Testis (tissue), 2 donors: ENCODE measurements at regions not wholly inside any gene's neighbourhood (a gene's known extent, or its start where the extent isn't known, plus 50 kb on each side); places are given as distances from the start of the nearest gene placed in this dataset.

Experiments used
- POLR2A ChIP-seq: fragments of 450-650 bp; IDR thresholded peaks from one replicate; pipeline ENCODE4 v1.6.1; 2017; ENCODE audit warnings: antibody characterized with exemption, mild to moderate bottlenecking, moderate library complexity
- TF ChIP-seq, protein P1 (sequence below), 3 experiments: fragments of 450-650 bp in 2 of 3; fragments of 200-600 bp in 1 of 3; sonication (generic) in 1 of 3; IDR thresholded peaks; one replicate each; pipeline ENCODE4 v1.5.1; 2016 to 2019; ENCODE audit warnings: antibody characterized with exemption in 3 of 3, mild to moderate bottlenecking in 2 of 3, moderate library complexity in 1 of 3

DNA sequence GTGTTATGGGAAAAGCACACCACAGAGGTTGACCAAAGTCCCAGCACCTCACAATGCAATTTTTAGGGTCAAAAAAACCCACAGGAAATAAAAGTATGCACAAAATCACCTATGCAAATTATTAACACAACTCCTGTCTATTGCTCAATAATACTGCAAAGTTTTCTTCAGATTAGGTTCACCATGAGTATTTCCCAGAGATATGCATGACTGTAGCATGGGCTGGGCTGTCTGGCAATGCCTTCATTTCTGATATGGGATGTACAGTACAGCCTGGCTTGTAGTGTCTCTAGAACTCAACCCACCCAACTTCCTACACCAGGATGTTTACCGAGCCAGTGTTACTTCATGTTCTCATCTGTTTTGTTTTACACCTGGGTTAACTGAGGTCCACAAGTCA lies 698.7 kb upstream of the ARGLU1 start:
- no peak for TF ChIP-seq POLR2A
- TF ChIP-seq, protein P1, sequence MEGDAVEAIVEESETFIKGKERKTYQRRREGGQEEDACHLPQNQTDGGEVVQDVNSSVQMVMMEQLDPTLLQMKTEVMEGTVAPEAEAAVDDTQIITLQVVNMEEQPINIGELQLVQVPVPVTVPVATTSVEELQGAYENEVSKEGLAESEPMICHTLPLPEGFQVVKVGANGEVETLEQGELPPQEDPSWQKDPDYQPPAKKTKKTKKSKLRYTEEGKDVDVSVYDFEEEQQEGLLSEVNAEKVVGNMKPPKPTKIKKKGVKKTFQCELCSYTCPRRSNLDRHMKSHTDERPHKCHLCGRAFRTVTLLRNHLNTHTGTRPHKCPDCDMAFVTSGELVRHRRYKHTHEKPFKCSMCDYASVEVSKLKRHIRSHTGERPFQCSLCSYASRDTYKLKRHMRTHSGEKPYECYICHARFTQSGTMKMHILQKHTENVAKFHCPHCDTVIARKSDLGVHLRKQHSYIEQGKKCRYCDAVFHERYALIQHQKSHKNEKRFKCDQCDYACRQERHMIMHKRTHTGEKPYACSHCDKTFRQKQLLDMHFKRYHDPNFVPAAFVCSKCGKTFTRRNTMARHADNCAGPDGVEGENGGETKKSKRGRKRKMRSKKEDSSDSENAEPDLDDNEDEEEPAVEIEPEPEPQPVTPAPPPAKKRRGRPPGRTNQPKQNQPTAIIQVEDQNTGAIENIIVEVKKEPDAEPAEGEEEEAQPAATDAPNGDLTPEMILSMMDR (IDR thresholded peaks at IDR 0.05) = no peak
